A549 (cell line): ENCODE measurements at regions not wholly inside any gene's neighbourhood (a gene's known extent, or its start where the extent isn't known, plus 50 kb on each side); places are given as distances from the start of the nearest gene placed in this dataset.

Source experiments
- ATAC-seq, 2 experiments: fragments of 200-7000 bp in 1 of 2; fragments of >200 bp in 1 of 2; cut with Nextera tagmentation in 1 of 2; cut with Tn5 transposase in 1 of 2; 3 replicates each; pipeline versions ENCODE4 v1.8.0 to v1.9.1; 2018 to 2020; ENCODE audit warnings: mild to moderate bottlenecking in 1 of 2, moderate library complexity in 1 of 2
- CTCF ChIA-PET: fragments of 300-600 bp; sonication (Branson Sonifier 250); formaldehyde crosslinking; extraction: SDS; loops from one replicate; lab custom pipeline; 2021; ENCODE audit warnings: antibody characterized with exemption, inconsistent platforms; lab: Yijun Ruan, JAX
- POLR2A ChIA-PET: fragments of 350-600 bp; formaldehyde crosslinking; extraction: SDS; loops from one replicate; lab custom pipeline; 2021; ENCODE audit warnings: antibody characterized with exemption, inconsistent platforms; lab: Yijun Ruan, JAX
- DNase-seq, 2 experiments: peaks; one replicate each; pipeline versions ENCODE4 v3.0.0 to v3.0.0-alpha.2; 2011 to 2016; ENCODE audit warnings: low read depth in 1 of 2, low spot score in 1 of 2
- FAIRE-seq: peaks from 2 replicates; lab custom pipeline; 2011; peaks lifted over from hg19 to GRCh38; lab: Jason Lieb, UNC
- H3K27ac ChIP-seq, 2 experiments: fragments of >200 bp; sonication (Bioruptor Twin); formaldehyde crosslinking; 3 replicates each; pipeline ENCODE4 v1.5.1; 2016 to 2017
- H3K4me1 ChIP-seq: fragments of >200 bp; sonication (Bioruptor Twin); formaldehyde crosslinking; 3 replicates; pipeline ENCODE4 v1.6.1; 2016
- H3K4me2 ChIP-seq: fragments of >200 bp; sonication (Bioruptor Twin); formaldehyde crosslinking; 3 replicates; pipeline ENCODE4 v1.6.1; 2016
- H3K4me3 ChIP-seq: fragments of >200 bp; sonication (Bioruptor Twin); formaldehyde crosslinking; 3 replicates; pipeline ENCODE4 v1.5.1; 2016
- H3K9me3 ChIP-seq: fragments of >200 bp; sonication (Bioruptor Twin); formaldehyde crosslinking; 3 replicates; pipeline ENCODE4 v1.6.1; 2016
- CHD4 ChIP-seq: fragments of 200-600 bp; sonication (generic); IDR thresholded peaks from 2 replicates; pipeline ENCODE4 v1.6.1; 2016; ENCODE audit warnings: antibody characterized with exemption, mild to moderate bottlenecking, borderline replicate concordance
- EHMT2 ChIP-seq: fragments of 200-600 bp; sonication (generic); IDR thresholded peaks from 2 replicates; pipeline ENCODE4 v1.6.1; 2016; ENCODE audit warnings: antibody characterized with exemption, low read depth, mild to moderate bottlenecking, moderate library complexity
- EP300 ChIP-seq, 2 experiments: fragments of >200 bp; sonication (Bioruptor Twin); formaldehyde crosslinking; IDR thresholded peaks; 2 replicates in 1 of 2; 3 replicates in 1 of 2; pipeline ENCODE4 v1.6.1; 2016 to 2017
- FOSB ChIP-seq: fragments of 250-450 bp; sonication (Bioruptor Pico); IDR thresholded peaks from 2 replicates; pipeline ENCODE4 v1.5.0; 2020; ENCODE audit warnings: mild to moderate bottlenecking, moderate library complexity
- GATA3 ChIP-seq: IDR thresholded peaks from 2 replicates; pipeline ENCODE4 v1.6.1; 2012; ENCODE audit warnings: borderline replicate concordance
- HEYL ChIP-seq: fragments of 250-450 bp; sonication (Bioruptor Pico); IDR thresholded peaks from 2 replicates; pipeline ENCODE4 v1.8.0; 2021; ENCODE audit warnings: mild to moderate bottlenecking, moderate library complexity
- HOXA7 ChIP-seq: fragments of 250-450 bp; sonication (Bioruptor Pico); IDR thresholded peaks from 2 replicates; pipeline ENCODE4 v1.5.0; 2020; ENCODE audit warnings: mild to moderate bottlenecking, moderate library complexity
- JUN ChIP-seq, 2 experiments: fragments of >200 bp; sonication (Bioruptor Twin); formaldehyde crosslinking; IDR thresholded peaks; 2 replicates in 1 of 2; 3 replicates in 1 of 2; pipeline ENCODE4 v1.6.1; 2016 to 2017
- KDM1A ChIP-seq: fragments of 200-600 bp; sonication (generic); IDR thresholded peaks from 2 replicates; pipeline ENCODE4 v1.6.1; 2016; ENCODE audit warnings: low read depth, mild to moderate bottlenecking
- MAX ChIP-seq: IDR thresholded peaks from 2 replicates; pipeline ENCODE4 v1.6.1; 2012
- MAZ ChIP-seq: fragments of 150-350 bp; IDR thresholded peaks from 2 replicates; pipeline ENCODE4 v1.6.1; 2014; ENCODE audit warnings: antibody characterized with exemption, low read depth, low read length, borderline replicate concordance
- NR3C1 ChIP-seq: fragments of >200 bp; sonication (Bioruptor Twin); formaldehyde crosslinking; IDR thresholded peaks from 3 replicates; pipeline ENCODE4 v1.6.1; 2017
- PHF8 ChIP-seq: fragments of 200-600 bp; sonication (generic); IDR thresholded peaks from 2 replicates; pipeline ENCODE4 v1.6.1; 2016; ENCODE audit warnings: low read depth, mild to moderate bottlenecking, antibody characterized with exemption, moderate library complexity, borderline replicate concordance
- RCOR1 ChIP-seq: fragments of 150-350 bp; IDR thresholded peaks from 2 replicates; pipeline ENCODE4 v1.6.1; 2014; ENCODE audit warnings: antibody characterized with exemption, low read length, low read depth
- RNF2 ChIP-seq: fragments of 200-600 bp; sonication (generic); IDR thresholded peaks from 2 replicates; pipeline ENCODE4 v1.6.1; 2016; ENCODE audit warnings: low read depth, mild to moderate bottlenecking, antibody characterized with exemption, moderate library complexity, borderline replicate concordance
- SREBF2 ChIP-seq: fragments of 450-650 bp; IDR thresholded peaks from 2 replicates; pipeline ENCODE4 v1.6.1; 2014; ENCODE audit warnings: mild to moderate bottlenecking, moderate library complexity
- WGBS: methylation state at CpG from one replicate; pipeline ENCODE4 v1.1.6; 2017; ENCODE audit errors: missing lambda C conversion rate; 5-methylcytosine and 5-hydroxymethylcytosine counted together
- TF ChIP-seq, protein P1 (sequence below): fragments of 200-600 bp; sonication (generic); IDR thresholded peaks from 2 replicates; pipeline ENCODE4 v1.6.1; 2016; ENCODE audit warnings: antibody characterized with exemption, mild to moderate bottlenecking, moderate library complexity
- TF ChIP-seq, protein P2 (sequence below): fragments of 150-350 bp; IDR thresholded peaks from 2 replicates; pipeline ENCODE4 v1.6.1; 2014; ENCODE audit warnings: low read depth, mild to moderate bottlenecking, low read length
- TF ChIP-seq, protein P3 (sequence below): fragments of 450-650 bp; IDR thresholded peaks from 2 replicates; pipeline ENCODE4 v1.6.1; 2014; ENCODE audit warnings: antibody characterized with exemption
- TF ChIP-seq, protein P4 (sequence below): fragments of >200 bp; sonication (Bioruptor Twin); formaldehyde crosslinking; IDR thresholded peaks from 3 replicates; pipeline ENCODE4 v1.5.1; 2016

GRCh38 chr18:75658330-75658729 lies 230.8 kb upstream of the SMIM21 start:
- Histone ChIP-seq H3K9me3 (no peaks in the 10 kb centered on the region), H3K4me1 (no peaks in the 10 kb centered on the region), H3K4me3 (no peak overlapping the region), H3K4me2 (no peak overlapping the region), H3K27ac (no peak overlapping the region)
- no peak for DNase-seq
- ChIA-PET CTCF (no interaction called here), POLR2A (no interaction called here)
- 11% methylated on average over 5 of the region's 5 CpGs for WGBS
- TF ChIP-seq, protein P1, sequence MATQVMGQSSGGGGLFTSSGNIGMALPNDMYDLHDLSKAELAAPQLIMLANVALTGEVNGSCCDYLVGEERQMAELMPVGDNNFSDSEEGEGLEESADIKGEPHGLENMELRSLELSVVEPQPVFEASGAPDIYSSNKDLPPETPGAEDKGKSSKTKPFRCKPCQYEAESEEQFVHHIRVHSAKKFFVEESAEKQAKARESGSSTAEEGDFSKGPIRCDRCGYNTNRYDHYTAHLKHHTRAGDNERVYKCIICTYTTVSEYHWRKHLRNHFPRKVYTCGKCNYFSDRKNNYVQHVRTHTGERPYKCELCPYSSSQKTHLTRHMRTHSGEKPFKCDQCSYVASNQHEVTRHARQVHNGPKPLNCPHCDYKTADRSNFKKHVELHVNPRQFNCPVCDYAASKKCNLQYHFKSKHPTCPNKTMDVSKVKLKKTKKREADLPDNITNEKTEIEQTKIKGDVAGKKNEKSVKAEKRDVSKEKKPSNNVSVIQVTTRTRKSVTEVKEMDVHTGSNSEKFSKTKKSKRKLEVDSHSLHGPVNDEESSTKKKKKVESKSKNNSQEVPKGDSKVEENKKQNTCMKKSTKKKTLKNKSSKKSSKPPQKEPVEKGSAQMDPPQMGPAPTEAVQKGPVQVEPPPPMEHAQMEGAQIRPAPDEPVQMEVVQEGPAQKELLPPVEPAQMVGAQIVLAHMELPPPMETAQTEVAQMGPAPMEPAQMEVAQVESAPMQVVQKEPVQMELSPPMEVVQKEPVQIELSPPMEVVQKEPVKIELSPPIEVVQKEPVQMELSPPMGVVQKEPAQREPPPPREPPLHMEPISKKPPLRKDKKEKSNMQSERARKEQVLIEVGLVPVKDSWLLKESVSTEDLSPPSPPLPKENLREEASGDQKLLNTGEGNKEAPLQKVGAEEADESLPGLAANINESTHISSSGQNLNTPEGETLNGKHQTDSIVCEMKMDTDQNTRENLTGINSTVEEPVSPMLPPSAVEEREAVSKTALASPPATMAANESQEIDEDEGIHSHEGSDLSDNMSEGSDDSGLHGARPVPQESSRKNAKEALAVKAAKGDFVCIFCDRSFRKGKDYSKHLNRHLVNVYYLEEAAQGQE: no peak
- TF ChIP-seq CHD4: no peak
- TF ChIP-seq, protein P2, sequence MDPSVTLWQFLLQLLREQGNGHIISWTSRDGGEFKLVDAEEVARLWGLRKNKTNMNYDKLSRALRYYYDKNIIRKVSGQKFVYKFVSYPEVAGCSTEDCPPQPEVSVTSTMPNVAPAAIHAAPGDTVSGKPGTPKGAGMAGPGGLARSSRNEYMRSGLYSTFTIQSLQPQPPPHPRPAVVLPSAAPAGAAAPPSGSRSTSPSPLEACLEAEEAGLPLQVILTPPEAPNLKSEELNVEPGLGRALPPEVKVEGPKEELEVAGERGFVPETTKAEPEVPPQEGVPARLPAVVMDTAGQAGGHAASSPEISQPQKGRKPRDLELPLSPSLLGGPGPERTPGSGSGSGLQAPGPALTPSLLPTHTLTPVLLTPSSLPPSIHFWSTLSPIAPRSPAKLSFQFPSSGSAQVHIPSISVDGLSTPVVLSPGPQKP: no peak
- TF ChIP-seq EP300 (IDR thresholded peaks at IDR 0.05): no peak
- TF ChIP-seq KDM1A: no peak
- TF ChIP-seq RCOR1: no peak
- TF ChIP-seq HOXA7 (CRISPR knock-in tag): no peak
- TF ChIP-seq MAX: no peak
- TF ChIP-seq GATA3: no peak
- no peak for TF ChIP-seq NR3C1
- TF ChIP-seq FOSB (CRISPR knock-in tag): no peak
- TF ChIP-seq EHMT2: no peak
- TF ChIP-seq MAZ: no peak
- TF ChIP-seq, protein P3, sequence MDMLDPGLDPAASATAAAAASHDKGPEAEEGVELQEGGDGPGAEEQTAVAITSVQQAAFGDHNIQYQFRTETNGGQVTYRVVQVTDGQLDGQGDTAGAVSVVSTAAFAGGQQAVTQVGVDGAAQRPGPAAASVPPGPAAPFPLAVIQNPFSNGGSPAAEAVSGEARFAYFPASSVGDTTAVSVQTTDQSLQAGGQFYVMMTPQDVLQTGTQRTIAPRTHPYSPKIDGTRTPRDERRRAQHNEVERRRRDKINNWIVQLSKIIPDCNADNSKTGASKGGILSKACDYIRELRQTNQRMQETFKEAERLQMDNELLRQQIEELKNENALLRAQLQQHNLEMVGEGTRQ: no peak
- no peak for TF ChIP-seq RNF2
- no peak for TF ChIP-seq PHF8
- no peak for TF ChIP-seq SREBF2
- TF ChIP-seq, protein P4, sequence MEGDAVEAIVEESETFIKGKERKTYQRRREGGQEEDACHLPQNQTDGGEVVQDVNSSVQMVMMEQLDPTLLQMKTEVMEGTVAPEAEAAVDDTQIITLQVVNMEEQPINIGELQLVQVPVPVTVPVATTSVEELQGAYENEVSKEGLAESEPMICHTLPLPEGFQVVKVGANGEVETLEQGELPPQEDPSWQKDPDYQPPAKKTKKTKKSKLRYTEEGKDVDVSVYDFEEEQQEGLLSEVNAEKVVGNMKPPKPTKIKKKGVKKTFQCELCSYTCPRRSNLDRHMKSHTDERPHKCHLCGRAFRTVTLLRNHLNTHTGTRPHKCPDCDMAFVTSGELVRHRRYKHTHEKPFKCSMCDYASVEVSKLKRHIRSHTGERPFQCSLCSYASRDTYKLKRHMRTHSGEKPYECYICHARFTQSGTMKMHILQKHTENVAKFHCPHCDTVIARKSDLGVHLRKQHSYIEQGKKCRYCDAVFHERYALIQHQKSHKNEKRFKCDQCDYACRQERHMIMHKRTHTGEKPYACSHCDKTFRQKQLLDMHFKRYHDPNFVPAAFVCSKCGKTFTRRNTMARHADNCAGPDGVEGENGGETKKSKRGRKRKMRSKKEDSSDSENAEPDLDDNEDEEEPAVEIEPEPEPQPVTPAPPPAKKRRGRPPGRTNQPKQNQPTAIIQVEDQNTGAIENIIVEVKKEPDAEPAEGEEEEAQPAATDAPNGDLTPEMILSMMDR: no peak
- no peak for TF ChIP-seq HEYL
- no peak for FAIRE-seq
- no peak for ATAC-seq

DNA sequence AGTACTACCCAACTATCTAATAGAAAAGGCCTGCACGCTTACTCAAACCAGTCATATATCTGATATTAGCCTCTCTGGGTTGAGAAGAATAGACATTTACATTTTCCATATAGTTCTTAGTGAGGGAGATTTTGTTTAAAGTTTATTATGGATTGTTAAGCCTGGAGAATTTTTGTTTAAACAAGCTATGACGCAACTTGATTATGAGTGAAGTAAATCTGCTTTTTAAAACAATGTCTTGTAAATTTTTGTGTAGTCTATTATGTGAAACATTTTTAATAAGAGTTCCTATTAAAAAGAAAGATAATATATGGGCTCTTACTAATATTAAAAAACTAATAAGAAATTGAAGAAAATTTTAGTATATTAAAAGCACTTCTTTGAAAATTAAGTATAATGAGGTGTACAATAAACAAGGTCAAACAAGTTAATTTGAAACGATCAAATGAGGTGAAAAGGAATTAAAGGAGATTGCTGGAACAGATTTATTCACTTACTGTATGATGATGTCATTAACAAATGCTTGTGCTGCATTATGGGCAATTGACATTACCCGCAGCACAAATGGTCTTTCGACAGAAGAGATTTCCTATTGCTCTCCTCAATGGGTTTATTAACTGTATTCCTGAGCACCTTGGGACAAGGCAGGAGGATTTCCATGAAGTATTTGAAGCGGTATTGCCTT lies 229.2 kb upstream of the SMIM21 start:
- 43% methylated on average over 6 of the region's 6 CpGs for WGBS
- TF ChIP-seq JUN (IDR thresholded peaks at IDR 0.05): no peak
- TF ChIP-seq, all 56 proteins: peak for 0
- no peak for ATAC-seq
- Histone ChIP-seq H3K4me3 (no peak overlapping the region), H3K4me1 (no peaks in the 10 kb centered on the region), H3K4me2 (no peak overlapping the region), H3K27ac (no peak overlapping the region), H3K9me3 (no peaks in the 10 kb centered on the region)
- FAIRE-seq: no peak
- no peak for DNase-seq
- POLR2A ChIA-PET: no interaction called here
- CTCF ChIA-PET: no interaction called here
